ENCODE measurements at regions not wholly inside any gene's neighbourhood (a gene's known extent, or its start where the extent isn't known, plus 50 kb on each side); places are given as distances from the start of the nearest gene placed in this dataset.

- TF ChIP-seq ZBTB7A (IDR thresholded peaks at IDR 0.05; ENCODE audit: low read depth), result no peak
- TF ChIP-seq EGR1 (IDR thresholded peaks at IDR 0.05), result no peak
- no peak for TF ChIP-seq TAF1 (IDR thresholded peaks at IDR 0.05; ENCODE audit: low read depth)
- no peak for TF ChIP-seq YY1 (IDR thresholded peaks at IDR 0.05; ENCODE audit: low read depth)
- no peak for TF ChIP-seq EP300 (IDR thresholded peaks at IDR 0.05; ENCODE audit: borderline replicate concordance)
- no peak for TF ChIP-seq REST (IDR thresholded peaks at IDR 0.05; ENCODE audit: low read depth)
- no peak for TF ChIP-seq TEAD4 (IDR thresholded peaks at IDR 0.05)
- no peak for TF ChIP-seq FOXM1 (IDR thresholded peaks at IDR 0.05; ENCODE audit: borderline replicate concordance, low read depth)
- TF ChIP-seq CEBPB (IDR thresholded peaks at IDR 0.05), result no peak
- TF ChIP-seq TCF12 (IDR thresholded peaks at IDR 0.05; ENCODE audit: low read depth), result no peak
- TF ChIP-seq MAX (IDR thresholded peaks at IDR 0.05), result no peak
- TF ChIP-seq CREB1 (IDR thresholded peaks at IDR 0.05; ENCODE audit: low read depth), result no peak
- no peak for TF ChIP-seq RAD21 (IDR thresholded peaks at IDR 0.05; ENCODE audit: low read depth)
- no peak for TF ChIP-seq NFIC (IDR thresholded peaks at IDR 0.05)
- TF ChIP-seq, protein P1, sequence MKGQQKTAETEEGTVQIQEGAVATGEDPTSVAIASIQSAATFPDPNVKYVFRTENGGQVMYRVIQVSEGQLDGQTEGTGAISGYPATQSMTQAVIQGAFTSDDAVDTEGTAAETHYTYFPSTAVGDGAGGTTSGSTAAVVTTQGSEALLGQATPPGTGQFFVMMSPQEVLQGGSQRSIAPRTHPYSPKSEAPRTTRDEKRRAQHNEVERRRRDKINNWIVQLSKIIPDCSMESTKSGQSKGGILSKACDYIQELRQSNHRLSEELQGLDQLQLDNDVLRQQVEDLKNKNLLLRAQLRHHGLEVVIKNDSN (IDR thresholded peaks at IDR 0.05), result no peak
These were observed 215.9 kb upstream of the HMGA2 start for GRCh38 chr12:65608319-65608916.

DNA sequence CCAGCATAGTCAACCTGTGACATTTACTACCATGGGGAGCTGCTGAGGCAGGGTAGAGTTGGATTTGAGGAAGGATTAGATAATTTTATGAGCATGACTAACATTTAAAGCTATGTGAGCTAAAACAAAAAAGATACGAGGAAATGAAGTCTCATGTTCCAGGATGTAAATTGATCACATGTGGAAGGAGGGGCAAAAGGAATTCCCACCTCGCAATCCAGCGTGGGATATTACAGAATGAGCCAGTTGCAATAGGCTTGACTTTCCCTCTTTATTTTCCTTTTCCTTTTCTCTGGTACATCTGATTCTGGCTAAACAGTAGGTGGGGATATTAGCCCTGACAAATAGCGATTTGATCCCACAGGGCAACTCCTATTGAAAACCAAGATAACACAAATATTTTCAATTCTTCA lies 214.9 kb upstream of the HMGA2 start:
- TF ChIP-seq TAF1 (IDR thresholded peaks at IDR 0.05; ENCODE audit: low read depth) (no peak), CREB1 (IDR thresholded peaks at IDR 0.05; ENCODE audit: low read depth) (no peak), TCF12 (IDR thresholded peaks at IDR 0.05; ENCODE audit: low read depth) (peak; percentile 87), FOXM1 (IDR thresholded peaks at IDR 0.05; ENCODE audit: borderline replicate concordance, low read depth) (peak; percentile 86), NFIC (IDR thresholded peaks at IDR 0.05) (peak; percentile 68), TEAD4 (IDR thresholded peaks at IDR 0.05) (peak; percentile 79), YY1 (IDR thresholded peaks at IDR 0.05; ENCODE audit: low read depth) (no peak), ZBTB7A (IDR thresholded peaks at IDR 0.05; ENCODE audit: low read depth) (no peak), EP300 (IDR thresholded peaks at IDR 0.05; ENCODE audit: borderline replicate concordance) (peak; percentile 94), CEBPB (IDR thresholded peaks at IDR 0.05) (peak; percentile 54; the same call in 1 of the 2 replicates), MAX (IDR thresholded peaks at IDR 0.05) (peak; percentile 72), EGR1 (IDR thresholded peaks at IDR 0.05) (no peak), RAD21 (IDR thresholded peaks at IDR 0.05; ENCODE audit: low read depth) (peak; percentile 61), REST (IDR thresholded peaks at IDR 0.05; ENCODE audit: low read depth) (no peak)
- TF ChIP-seq, protein P1 (IDR thresholded peaks at IDR 0.05), result peak; percentile 73

- no peak for TF ChIP-seq EP300 (IDR thresholded peaks at IDR 0.05; ENCODE audit: borderline replicate concordance)
- TF ChIP-seq FOXM1 (IDR thresholded peaks at IDR 0.05; ENCODE audit: borderline replicate concordance, low read depth), result no peak
- TF ChIP-seq RAD21 (IDR thresholded peaks at IDR 0.05; ENCODE audit: low read depth), result no peak
- TF ChIP-seq, protein P1 (IDR thresholded peaks at IDR 0.05), result no peak
- TF ChIP-seq EGR1 (IDR thresholded peaks at IDR 0.05), result no peak
- no peak for TF ChIP-seq YY1 (IDR thresholded peaks at IDR 0.05; ENCODE audit: low read depth)
- TF ChIP-seq CEBPB (IDR thresholded peaks at IDR 0.05), result no peak
- no peak for TF ChIP-seq TCF12 (IDR thresholded peaks at IDR 0.05; ENCODE audit: low read depth)
- TF ChIP-seq TEAD4 (IDR thresholded peaks at IDR 0.05), result no peak
These were observed 212.9 kb upstream of the HMGA2 start for GRCh38 chr12:65611396-65611795.

DNA sequence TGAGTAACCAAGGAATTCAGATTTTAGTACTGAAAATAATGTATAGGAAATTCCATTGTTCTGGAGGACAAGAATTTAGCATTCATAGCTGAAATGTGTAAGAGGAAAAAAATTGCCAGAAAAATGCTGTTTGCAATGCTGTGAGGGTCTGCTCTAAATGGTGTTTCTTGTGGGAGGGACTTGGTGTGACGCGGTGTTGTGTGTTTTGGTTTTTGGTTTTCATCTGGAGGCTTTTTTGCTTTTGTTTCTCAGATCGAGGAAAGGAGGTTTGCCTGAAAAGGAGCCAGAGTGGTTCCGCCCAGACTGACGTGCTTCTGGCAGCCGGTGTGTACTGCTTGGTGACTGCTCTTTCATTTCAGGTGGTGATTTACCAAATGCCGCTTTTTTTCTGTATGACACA lies 211.8 kb upstream of the HMGA2 start:
- TF ChIP-seq YY1 (IDR thresholded peaks at IDR 0.05; ENCODE audit: low read depth) (no peak), FOXM1 (IDR thresholded peaks at IDR 0.05; ENCODE audit: borderline replicate concordance, low read depth) (no peak), MAX (IDR thresholded peaks at IDR 0.05) (no peak), EGR1 (IDR thresholded peaks at IDR 0.05) (no peak), NFIC (IDR thresholded peaks at IDR 0.05) (no peak), ZBTB7A (IDR thresholded peaks at IDR 0.05; ENCODE audit: low read depth) (no peak), EP300 (IDR thresholded peaks at IDR 0.05; ENCODE audit: borderline replicate concordance) (no peak), TCF12 (IDR thresholded peaks at IDR 0.05; ENCODE audit: low read depth) (peak; percentile 34; the same call in 1 of the 2 replicates)

DNA sequence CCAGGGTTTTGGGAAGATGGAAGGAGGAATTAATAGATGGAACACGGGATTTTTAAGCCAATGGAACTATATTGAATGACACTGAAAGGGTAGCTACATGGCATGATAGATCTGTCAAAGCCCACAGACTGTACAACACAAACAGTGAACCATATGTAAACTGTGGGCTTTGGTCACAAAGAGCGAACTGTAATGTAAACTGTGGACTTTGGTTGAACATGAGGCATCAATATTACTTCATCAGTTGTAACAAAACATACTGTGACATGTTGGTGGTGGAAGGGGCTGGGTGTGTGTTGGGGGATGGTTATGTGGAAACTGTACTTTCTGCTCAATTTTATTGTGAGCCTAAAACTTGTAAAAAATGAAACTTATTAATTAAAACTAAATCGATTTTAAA lies 210.6 kb upstream of the HMGA2 start:
- TF ChIP-seq YY1 (IDR thresholded peaks at IDR 0.05; ENCODE audit: low read depth) (no peak), TAF1 (IDR thresholded peaks at IDR 0.05; ENCODE audit: low read depth) (no peak), TEAD4 (IDR thresholded peaks at IDR 0.05) (no peak), NFIC (IDR thresholded peaks at IDR 0.05) (no peak), EGR1 (IDR thresholded peaks at IDR 0.05) (no peak), FOXM1 (IDR thresholded peaks at IDR 0.05; ENCODE audit: borderline replicate concordance, low read depth) (no peak), EP300 (IDR thresholded peaks at IDR 0.05; ENCODE audit: borderline replicate concordance) (no peak), ZBTB7A (IDR thresholded peaks at IDR 0.05; ENCODE audit: low read depth) (no peak), TCF12 (IDR thresholded peaks at IDR 0.05; ENCODE audit: low read depth) (no peak), CREB1 (IDR thresholded peaks at IDR 0.05; ENCODE audit: low read depth) (no peak), RAD21 (IDR thresholded peaks at IDR 0.05; ENCODE audit: low read depth) (no peak), REST (IDR thresholded peaks at IDR 0.05; ENCODE audit: low read depth) (no peak), CEBPB (IDR thresholded peaks at IDR 0.05) (no peak), MAX (IDR thresholded peaks at IDR 0.05) (no peak)
- TF ChIP-seq, protein P1 (IDR thresholded peaks at IDR 0.05), result no peak

All from Ishikawa (cell line).